ENCODE measurements at regions not wholly inside any gene's neighbourhood (a gene's known extent, or its start where the extent isn't known, plus 50 kb on each side); places are given as distances from the start of the nearest gene placed in this dataset.
"Not testable (repeated sequence)": the region's sequence is repeated elsewhere in the genome, so short reads cannot be mapped to it uniquely, and the experiment has no call there.

GRCh38 chr7:63771389-63772085 is 227.1 kb upstream of the ZNF722 start:
- not testable (repeated sequence) for TF ChIP-seq EP300, POLR2A (IDR thresholded peaks at IDR 0.05)
